ENCODE measurements at regions not wholly inside any gene's neighbourhood (a gene's known extent, or its start where the extent isn't known, plus 50 kb on each side); places are given as distances from the start of the nearest gene placed in this dataset.

- TF ChIP-seq, protein P1, sequence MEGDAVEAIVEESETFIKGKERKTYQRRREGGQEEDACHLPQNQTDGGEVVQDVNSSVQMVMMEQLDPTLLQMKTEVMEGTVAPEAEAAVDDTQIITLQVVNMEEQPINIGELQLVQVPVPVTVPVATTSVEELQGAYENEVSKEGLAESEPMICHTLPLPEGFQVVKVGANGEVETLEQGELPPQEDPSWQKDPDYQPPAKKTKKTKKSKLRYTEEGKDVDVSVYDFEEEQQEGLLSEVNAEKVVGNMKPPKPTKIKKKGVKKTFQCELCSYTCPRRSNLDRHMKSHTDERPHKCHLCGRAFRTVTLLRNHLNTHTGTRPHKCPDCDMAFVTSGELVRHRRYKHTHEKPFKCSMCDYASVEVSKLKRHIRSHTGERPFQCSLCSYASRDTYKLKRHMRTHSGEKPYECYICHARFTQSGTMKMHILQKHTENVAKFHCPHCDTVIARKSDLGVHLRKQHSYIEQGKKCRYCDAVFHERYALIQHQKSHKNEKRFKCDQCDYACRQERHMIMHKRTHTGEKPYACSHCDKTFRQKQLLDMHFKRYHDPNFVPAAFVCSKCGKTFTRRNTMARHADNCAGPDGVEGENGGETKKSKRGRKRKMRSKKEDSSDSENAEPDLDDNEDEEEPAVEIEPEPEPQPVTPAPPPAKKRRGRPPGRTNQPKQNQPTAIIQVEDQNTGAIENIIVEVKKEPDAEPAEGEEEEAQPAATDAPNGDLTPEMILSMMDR (IDR thresholded peaks at IDR 0.05) = no peak
- no peak for TF ChIP-seq POLR2A (IDR thresholded peaks at IDR 0.05)
Observed at GRCh38 chr13:111508902-111509509, 188.6 kb downstream of the TEX29 start.
